ENCODE measurements at regions not wholly inside any gene's neighbourhood (a gene's known extent, or its start where the extent isn't known, plus 50 kb on each side); places are given as distances from the start of the nearest gene placed in this dataset.

- TF ChIP-seq ZNF670 (tag by site-specific recombination; IDR thresholded peaks at IDR 0.05; ENCODE audit: low read depth): no peak
- no peak for TF ChIP-seq ZNF768 (tag by site-specific recombination; IDR thresholded peaks at IDR 0.05)
- no peak for TF ChIP-seq CTCF (tag by site-specific recombination; IDR thresholded peaks at IDR 0.05)
- no peak for TF ChIP-seq ZNF529 (tag by site-specific recombination; IDR thresholded peaks at IDR 0.05; ENCODE audit: insufficient replicate concordance)
- TF ChIP-seq EGR2 (tag by site-specific recombination; IDR thresholded peaks at IDR 0.05; ENCODE audit: low read depth): no peak
- no peak for TF ChIP-seq ZNF274 (IDR thresholded peaks at IDR 0.05; ENCODE audit: low read length)
- no peak for TF ChIP-seq ZNF274 (tag by site-specific recombination; IDR thresholded peaks at IDR 0.05; ENCODE audit: borderline replicate concordance)
- no peak for TF ChIP-seq ZNF514 (tag by site-specific recombination; IDR thresholded peaks at IDR 0.05)
- TF ChIP-seq ZIC2 (tag by site-specific recombination; IDR thresholded peaks at IDR 0.05): no peak
- no peak for TF ChIP-seq ZNF629 (tag by site-specific recombination; IDR thresholded peaks at IDR 0.05)
- TF ChIP-seq TSHZ1 (tag by site-specific recombination; IDR thresholded peaks at IDR 0.05; ENCODE audit: borderline replicate concordance): no peak
- TF ChIP-seq ZNF701 (tag by site-specific recombination; IDR thresholded peaks at IDR 0.05): no peak
- TF ChIP-seq ZNF843 (tag by site-specific recombination; IDR thresholded peaks at IDR 0.05): no peak
- TF ChIP-seq HOXA7 (CRISPR knock-in tag; IDR thresholded peaks at IDR 0.05; ENCODE audit: borderline replicate concordance): no peak
Observed at GRCh38 chrX:114046695-114047279, 537.1 kb upstream of the HTR2C start.

All from HEK293 (cell line).